Common myeloid progenitor, CD34-positive (primary cell): ENCODE measurements at regions not wholly inside any gene's neighbourhood (a gene's known extent, or its start where the extent isn't known, plus 50 kb on each side); places are given as distances from the start of the nearest gene placed in this dataset.

Experiments
- CTCF ChIA-PET: fragments of 350-600 bp; sonication (Branson Sonifier 250); formaldehyde crosslinking; loops from one replicate; lab custom pipeline; 2021; ENCODE audit warnings: antibody characterized with exemption; lab: Charles Lee
- POLR2A ChIA-PET: fragments of 350-600 bp; sonication (Branson Sonifier 250); formaldehyde crosslinking; loops from one replicate; lab custom pipeline; 2021; ENCODE audit warnings: antibody characterized with exemption; lab: Charles Lee
- DNase-seq, 3 donors: peaks; one replicate each; pipeline versions ENCODE4 v3.0.0 to v3.0.0-alpha.2; 2013
- H3K27ac ChIP-seq, 2 experiments: 1 replicate in 1 of 2; 2 replicates in 1 of 2; pipeline ENCODE4 v1.7.0; 2013; ENCODE audit warnings: inconsistent platforms in 2 of 2, low read length in 2 of 2, mild to moderate bottlenecking in 2 of 2, low read depth in 1 of 2, moderate library complexity in 1 of 2; ENCODE audit not compliant: severe bottlenecking in 2 of 2, insufficient read depth in 1 of 2, poor library complexity in 1 of 2
- H3K27me3 ChIP-seq, 5 experiments: replicated peaks in 2 of 5; 1 replicate in 3 of 5; 2 replicates in 2 of 5; pipeline versions ENCODE4 v1.6.1 to v1.7.0; 2013; ENCODE audit warnings: low read length in 4 of 5, mild to moderate bottlenecking in 2 of 5, moderate library complexity in 2 of 5, inconsistent platforms in 1 of 5; ENCODE audit not compliant: insufficient read depth in 5 of 5, control insufficient read depth in 4 of 5
- H3K36me3 ChIP-seq, 4 experiments: 1 replicate in 2 of 4; 2 replicates in 2 of 4; pipeline versions ENCODE4 v1.6.1 to v1.7.0; 2013; ENCODE audit warnings: low read length in 3 of 4, control low read depth in 1 of 4, mild to moderate bottlenecking in 1 of 4; ENCODE audit not compliant: control insufficient read depth in 4 of 4, insufficient read depth in 4 of 4
- H3K4me1 ChIP-seq, 4 experiments: 1 replicate in 3 of 4; 2 replicates in 1 of 4; pipeline versions ENCODE4 v1.6.1 to v1.7.1; 2013; ENCODE audit warnings: low read length in 3 of 4, mild to moderate bottlenecking in 3 of 4, control low read depth in 1 of 4, inconsistent platforms in 1 of 4, moderate library complexity in 1 of 4; ENCODE audit not compliant: control insufficient read depth in 4 of 4, insufficient read depth in 4 of 4; ENCODE audit errors: control extremely low read depth in 1 of 4
- H3K4me3 ChIP-seq, 7 experiments: 1 replicate in 4 of 7; 2 replicates in 3 of 7; pipeline versions ENCODE4 v1.5.1 to v1.7.0; 2013; ENCODE audit warnings: mild to moderate bottlenecking in 7 of 7, low read length in 6 of 7, moderate library complexity in 6 of 7, inconsistent platforms in 2 of 7, low read depth in 2 of 7, control low read depth in 1 of 7; ENCODE audit not compliant: insufficient read depth in 4 of 7, control insufficient read depth in 1 of 7; ENCODE audit errors: extremely low read depth in 1 of 7
- H3K9me3 ChIP-seq, 5 experiments: 1 replicate in 4 of 5; 2 replicates in 1 of 5; pipeline versions ENCODE4 v1.6.1 to v1.7.1; 2013; ENCODE audit warnings: low read length in 4 of 5, mild to moderate bottlenecking in 2 of 5, inconsistent platforms in 1 of 5, low read depth in 1 of 5, moderate library complexity in 1 of 5; ENCODE audit not compliant: control insufficient read depth in 4 of 5, insufficient read depth in 2 of 5; ENCODE audit errors: control extremely low read depth in 1 of 5
- WGBS: methylation state at CpG from one replicate; pipeline ENCODE4 v1.1.5; 2013; ENCODE audit not compliant: insufficient coverage; 5-methylcytosine and 5-hydroxymethylcytosine counted together

DNA sequence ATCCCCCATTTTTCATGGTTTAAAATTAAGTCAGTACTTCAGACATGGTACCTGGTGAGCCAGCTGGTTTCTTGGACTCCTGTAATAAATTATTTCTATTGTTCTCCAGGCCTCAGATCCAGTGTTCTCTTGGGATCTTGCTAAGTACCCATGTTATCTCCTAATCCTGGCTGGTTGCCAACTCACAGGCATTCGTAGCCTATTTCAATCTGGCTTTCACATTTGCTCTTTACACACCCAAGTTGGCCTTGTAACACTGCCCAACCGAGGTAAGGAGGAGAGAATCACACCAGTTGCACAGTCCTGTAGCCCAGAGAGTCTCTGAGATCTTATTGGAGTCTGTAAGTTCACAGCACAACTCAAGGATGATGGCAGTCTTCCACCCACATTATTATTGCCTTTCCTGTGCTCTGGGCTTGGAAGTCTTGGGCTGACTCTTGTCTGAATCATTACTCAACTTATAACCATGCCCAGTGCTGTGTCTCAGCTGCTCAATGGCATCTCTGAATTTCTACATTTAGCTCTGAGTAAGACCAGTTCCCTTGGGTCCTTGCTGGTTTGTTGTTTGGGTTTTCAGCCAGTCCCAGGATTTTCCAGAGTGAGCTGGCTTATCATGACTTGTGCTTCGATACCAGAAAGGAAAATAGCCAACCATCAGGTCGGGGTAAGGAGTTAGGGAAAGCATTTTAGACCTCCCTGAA, 76.6 kb upstream of the KLF12 start:
- no peak for DNase-seq
- CTCF ChIA-PET, result interaction anchor here (0.6 kb wide), 1 partner anchor 991 kb away, joined by 3 read pairs; no protein-coding TSS in a partner anchor
- H3K36me3 ChIP-seq, result no peaks in the 10 kb centered on the region

GRCh38 chr13:74206855-74207254, 72.7 kb upstream of the KLF12 start:
- H3K4me1 ChIP-seq, result no peaks in the 10 kb centered on the region
- ChIA-PET CTCF (no interaction called here), POLR2A (no interaction called here)
- H3K9me3 ChIP-seq, result peaks cover 0 to 2% (median 0%) of the 10 kb centered on the region in 5 experiments
- no peak for DNase-seq
- no peak overlapping the region for H3K27ac ChIP-seq
- no peaks in the 10 kb centered on the region for H3K36me3 ChIP-seq
- no peak overlapping the region for H3K4me3 ChIP-seq
- H3K27me3 ChIP-seq, result peaks cover 0 to 5% (median 0%) of the 10 kb centered on the region in 5 experiments
- WGBS, result 80% methylated on average over 1 of the region's 1 CpG

More for the DNA sequence above, 76.6 kb upstream of the KLF12 start:
- Histone ChIP-seq H3K27ac (no peak overlapping the region), H3K4me3 (no peak overlapping the region), H3K27me3 (no peaks in the 10 kb centered on the region), H3K9me3 (peaks cover 0 to 2% (median 0%) of the 10 kb centered on the region in 5 experiments), H3K4me1 (no peaks in the 10 kb centered on the region)
- WGBS, result 86% methylated on average over 4 of the region's 4 CpGs
- POLR2A ChIA-PET, result no interaction called here

GRCh38 chr13:74206061-74206561, 71.9 kb upstream of the KLF12 start:
- peaks cover 0 to 5% (median 0%) of the 10 kb centered on the region in 5 experiments for H3K27me3 ChIP-seq
- POLR2A ChIA-PET, result no interaction called here
- CTCF ChIA-PET, result no interaction called here
- no peak for DNase-seq
- no peaks in the 10 kb centered on the region for H3K36me3 ChIP-seq
- 100% methylated on average over 1 of the region's 2 CpGs for WGBS
- no peak overlapping the region for H3K4me3 ChIP-seq
- H3K4me1 ChIP-seq, result no peaks in the 10 kb centered on the region
- no peak overlapping the region for H3K27ac ChIP-seq
- H3K9me3 ChIP-seq, result peaks cover 0 to 2% (median 0%) of the 10 kb centered on the region in 5 experiments

DNA sequence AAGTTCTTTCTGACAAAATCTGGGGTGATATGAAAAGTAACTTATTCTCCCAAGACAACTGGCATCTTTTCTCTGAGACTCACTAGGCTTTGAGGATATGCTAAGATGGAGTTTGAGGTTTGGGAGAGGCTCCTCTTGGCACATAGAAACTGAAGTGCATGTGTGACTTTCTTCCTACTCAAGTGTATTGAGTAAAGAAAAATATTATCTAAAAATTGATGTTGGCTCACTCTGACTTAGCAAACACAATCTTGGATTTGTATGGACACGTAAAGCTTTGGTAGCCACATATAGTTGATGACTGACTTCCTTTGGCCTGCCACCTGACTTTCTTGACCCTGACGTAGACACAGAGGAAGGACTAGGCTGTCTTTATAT, 71.1 kb upstream of the KLF12 start:
- ChIA-PET CTCF (no interaction called here), POLR2A (no interaction called here)

DNA sequence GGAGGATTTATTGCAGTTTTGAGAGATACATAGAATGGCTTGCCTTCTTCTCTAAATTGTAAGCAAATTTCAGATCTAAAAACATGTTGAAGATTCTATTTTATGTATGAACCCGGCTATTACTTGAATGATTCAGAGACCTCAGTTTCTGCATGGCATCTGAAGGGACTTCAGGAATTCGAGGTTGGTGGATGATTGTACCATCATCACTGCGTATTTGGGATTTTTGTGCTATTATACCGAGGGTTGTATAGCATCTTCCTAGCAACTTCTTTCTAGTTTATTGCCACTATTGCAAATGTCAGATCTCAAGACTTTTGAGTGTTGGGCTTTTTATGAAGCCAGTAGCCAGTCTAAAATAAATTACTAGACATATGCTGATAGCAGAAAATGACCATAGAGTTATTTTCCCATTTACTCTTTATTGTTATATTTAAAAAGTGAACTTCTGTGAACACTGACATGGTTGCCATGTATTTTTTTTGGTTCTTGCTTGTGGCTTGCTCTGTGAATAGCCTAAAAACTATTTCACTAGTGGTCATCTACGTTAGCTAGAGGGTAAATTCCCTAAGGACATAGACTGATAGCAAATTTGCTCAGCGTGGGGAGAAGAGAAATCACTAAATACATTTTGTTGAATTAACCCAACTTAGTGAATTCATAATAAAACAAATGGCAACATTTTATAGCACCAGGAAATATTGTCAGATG, 70.6 kb upstream of the KLF12 start:
- peaks cover 0 to 3% (median 0%) of the 10 kb centered on the region in 5 experiments for H3K9me3 ChIP-seq
- peaks cover 0 to 5% (median 0%) of the 10 kb centered on the region in 5 experiments for H3K27me3 ChIP-seq
- POLR2A ChIA-PET, result no interaction called here
- H3K4me3 ChIP-seq, result no peak overlapping the region
- no peaks in the 10 kb centered on the region for H3K36me3 ChIP-seq
- CTCF ChIA-PET, result no interaction called here
- no peaks in the 10 kb centered on the region for H3K4me1 ChIP-seq
- no peak overlapping the region for H3K27ac ChIP-seq
- DNase-seq, result no peak
- WGBS, result 100% methylated on average over 1 of the region's 6 CpGs

More for the DNA sequence above, 71.1 kb upstream of the KLF12 start:
- WGBS, result 100% methylated on average over 2 of the region's 2 CpGs
- DNase-seq, result no peak
- peaks cover 0 to 3% (median 0%) of the 10 kb centered on the region in 5 experiments for H3K9me3 ChIP-seq
- H3K27ac ChIP-seq, result no peak overlapping the region
- peaks cover 0 to 5% (median 0%) of the 10 kb centered on the region in 5 experiments for H3K27me3 ChIP-seq
- no peaks in the 10 kb centered on the region for H3K4me1 ChIP-seq
- no peak overlapping the region for H3K4me3 ChIP-seq
- no peaks in the 10 kb centered on the region for H3K36me3 ChIP-seq

DNA sequence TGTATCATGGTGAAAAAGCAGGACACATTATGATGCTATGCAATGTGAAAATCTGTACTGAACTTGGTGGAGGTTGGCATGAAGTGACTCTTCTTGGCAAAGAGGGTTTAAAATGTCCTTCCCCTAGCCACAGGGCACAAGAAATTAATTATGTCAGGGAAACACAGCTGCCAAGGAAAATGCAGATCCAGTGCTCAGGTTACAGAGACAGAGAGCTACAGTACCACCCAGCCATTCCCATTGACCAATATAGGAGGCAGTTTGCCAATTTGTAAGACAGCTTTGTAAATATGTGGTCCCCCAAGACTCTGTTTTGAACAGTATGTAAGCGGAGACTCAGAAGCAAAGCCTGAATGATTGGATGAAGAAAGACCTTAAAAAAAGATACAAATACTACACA, 69.4 kb upstream of the KLF12 start:
- Histone ChIP-seq H3K9me3 (peaks cover 0 to 3% (median 0%) of the 10 kb centered on the region in 5 experiments), H3K4me1 (no peaks in the 10 kb centered on the region), H3K27ac (no peak overlapping the region), H3K4me3 (no peak overlapping the region), H3K27me3 (peaks cover 0 to 5% (median 0%) of the 10 kb centered on the region in 5 experiments), H3K36me3 (no peaks in the 10 kb centered on the region)
- no CpG with 5 or more reads among the region's 1 CpG for WGBS
- CTCF ChIA-PET, result no interaction called here
- POLR2A ChIA-PET, result no interaction called here
- DNase-seq, result no peak
